Mesenchymal stem cell (in vitro differentiated cells and primary cell): ENCODE measurements at regions not wholly inside any gene's neighbourhood (a gene's known extent, or its start where the extent isn't known, plus 50 kb on each side); places are given as distances from the start of the nearest gene placed in this dataset.

Source experiments
- DNase-seq: peaks from one replicate; pipeline ENCODE4 v3.0.0-alpha.2; 2013
- H2AFZ ChIP-seq: one replicate; pipeline ENCODE4 v1.6.1; 2013; ENCODE audit warnings: low read depth, mild to moderate bottlenecking, control low read depth, inconsistent platforms, low read length, moderate library complexity
- H2AK5ac ChIP-seq: 2 replicates; pipeline ENCODE4 v1.6.1; 2013; ENCODE audit warnings: low read length, moderate library complexity, mild to moderate bottlenecking, inconsistent platforms; ENCODE audit not compliant: severe bottlenecking
- H2BK120ac ChIP-seq: one replicate; pipeline ENCODE4 v1.6.1; 2013; ENCODE audit warnings: low read depth, mild to moderate bottlenecking, inconsistent platforms, low read length, moderate library complexity
- H2BK12ac ChIP-seq, 2 experiments: one replicate each; pipeline ENCODE4 v1.6.1; 2013; ENCODE audit warnings: inconsistent platforms in 2 of 2, low read length in 2 of 2, mild to moderate bottlenecking in 2 of 2, moderate library complexity in 2 of 2, control low read depth in 1 of 2
- H2BK15ac ChIP-seq: one replicate; pipeline ENCODE4 v1.6.1; 2013; ENCODE audit warnings: mild to moderate bottlenecking, low read depth, inconsistent platforms; ENCODE audit not compliant: poor library complexity, severe bottlenecking
- H2BK5ac ChIP-seq: 2 replicates; pipeline ENCODE4 v1.6.1; 2013; ENCODE audit warnings: low read depth, mild to moderate bottlenecking, low read length, control low read depth, inconsistent platforms; ENCODE audit not compliant: poor library complexity, severe bottlenecking
- H3K14ac ChIP-seq, 2 experiments: one replicate each; pipeline ENCODE4 v1.6.1; 2013; ENCODE audit warnings: inconsistent platforms in 2 of 2, low read length in 2 of 2, control low read depth in 1 of 2, mild to moderate bottlenecking in 1 of 2, moderate library complexity in 1 of 2
- H3K18ac ChIP-seq, 2 experiments: one replicate each; pipeline ENCODE4 v1.6.1; 2013; ENCODE audit warnings: inconsistent platforms in 2 of 2, low read length in 2 of 2, control low read depth in 1 of 2, low read depth in 1 of 2, mild to moderate bottlenecking in 1 of 2
- H3K23ac ChIP-seq, 2 experiments: one replicate each; pipeline ENCODE4 v1.6.1; 2013; ENCODE audit warnings: inconsistent platforms in 2 of 2, low read length in 2 of 2, mild to moderate bottlenecking in 2 of 2, moderate library complexity in 2 of 2, control low read depth in 1 of 2
- H3K27ac ChIP-seq: 2 replicates; pipeline ENCODE4 v1.5.1; 2013; ENCODE audit warnings: mild to moderate bottlenecking, moderate library complexity, low read length, control low read depth, inconsistent platforms; ENCODE audit not compliant: poor library complexity, severe bottlenecking
- H3K27me3 ChIP-seq, 2 experiments: 2 replicates each; pipeline versions ENCODE4 v1.6.1 to v1.7.0; 2013; ENCODE audit warnings: low read length in 2 of 2, mild to moderate bottlenecking in 2 of 2, moderate library complexity in 2 of 2, control low read depth in 1 of 2, inconsistent platforms in 1 of 2; ENCODE audit not compliant: control insufficient read depth in 1 of 2, insufficient read depth in 1 of 2
- H3K36me3 ChIP-seq, 2 experiments: 2 replicates each; pipeline versions ENCODE4 v1.6.1 to v1.7.0; 2013; ENCODE audit warnings: low read length in 2 of 2, control low read depth in 1 of 2, inconsistent platforms in 1 of 2, low read depth in 1 of 2, mild to moderate bottlenecking in 1 of 2; ENCODE audit not compliant: insufficient read depth in 2 of 2, control insufficient read depth in 1 of 2
- H3K4ac ChIP-seq, 2 experiments: one replicate each; pipeline ENCODE4 v1.6.1; 2013; ENCODE audit warnings: inconsistent platforms in 2 of 2, low read length in 2 of 2, mild to moderate bottlenecking in 2 of 2, moderate library complexity in 2 of 2, control low read depth in 1 of 2, low read depth in 1 of 2
- H3K4me1 ChIP-seq: 2 replicates; pipeline ENCODE4 v1.6.1; 2013; ENCODE audit warnings: low read depth, low read length, control low read depth; ENCODE audit not compliant: control insufficient read depth, insufficient read depth
- H3K4me2 ChIP-seq: 2 replicates; pipeline ENCODE4 v1.6.1; 2013; ENCODE audit warnings: low read length, mild to moderate bottlenecking, inconsistent platforms; ENCODE audit not compliant: poor library complexity, severe bottlenecking
- H3K4me3 ChIP-seq, 2 experiments: 2 replicates each; pipeline versions ENCODE4 v1.5.1 to v1.7.0; 2013; ENCODE audit warnings: low read length in 2 of 2, mild to moderate bottlenecking in 2 of 2, control low read depth in 1 of 2, low read depth in 1 of 2; ENCODE audit not compliant: insufficient read depth in 1 of 2
- H3K79me1 ChIP-seq: replicated peaks from 2 replicates; pipeline ENCODE4 v1.6.1; 2013; ENCODE audit warnings: mild to moderate bottlenecking, control low read depth, low read length, inconsistent platforms; ENCODE audit not compliant: poor library complexity, severe bottlenecking
- H3K9ac ChIP-seq: 2 replicates; pipeline ENCODE4 v1.7.0; 2013; ENCODE audit warnings: mild to moderate bottlenecking, low read length, moderate library complexity
- H3K9me3 ChIP-seq: 2 replicates; pipeline ENCODE4 v1.7.0; 2013; ENCODE audit warnings: mild to moderate bottlenecking, low read length; ENCODE audit not compliant: control insufficient read depth
- H4K8ac ChIP-seq: one replicate; pipeline ENCODE4 v1.6.1; 2013; ENCODE audit warnings: inconsistent platforms, mild to moderate bottlenecking, low read length, moderate library complexity
- H4K91ac ChIP-seq: one replicate; pipeline ENCODE4 v1.6.1; 2013; ENCODE audit warnings: mild to moderate bottlenecking, low read length, inconsistent platforms
- WGBS: methylation state at CpG from one replicate; pipeline ENCODE4 v1.1.7; 2013; ENCODE audit warnings: mixed read lengths; 5-methylcytosine and 5-hydroxymethylcytosine counted together

DNA sequence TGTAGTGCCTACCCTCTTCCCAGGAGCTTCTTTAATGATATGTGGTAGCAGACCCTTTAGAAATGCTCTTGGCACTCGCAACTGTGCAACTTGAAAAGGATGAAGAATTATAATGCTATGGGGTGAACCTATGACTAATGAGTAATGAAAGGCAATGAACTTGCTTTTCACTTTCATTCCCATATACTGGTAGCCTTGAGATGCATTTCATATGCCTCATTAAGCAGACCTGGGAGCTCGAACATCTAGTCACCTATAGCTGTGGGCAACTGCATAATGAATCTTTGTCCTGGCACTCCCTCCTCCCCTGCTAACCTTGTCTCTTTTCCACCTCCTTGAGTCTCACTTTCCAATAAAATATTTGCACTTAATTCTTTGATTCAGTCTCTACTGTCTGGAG is 605.9 kb upstream of the DAB2 start:
- Histone ChIP-seq H2BK15ac (no peak overlapping the region), H2AFZ (no peak overlapping the region)
- 67% methylated on average over 2 of the region's 2 CpGs for WGBS

DNA sequence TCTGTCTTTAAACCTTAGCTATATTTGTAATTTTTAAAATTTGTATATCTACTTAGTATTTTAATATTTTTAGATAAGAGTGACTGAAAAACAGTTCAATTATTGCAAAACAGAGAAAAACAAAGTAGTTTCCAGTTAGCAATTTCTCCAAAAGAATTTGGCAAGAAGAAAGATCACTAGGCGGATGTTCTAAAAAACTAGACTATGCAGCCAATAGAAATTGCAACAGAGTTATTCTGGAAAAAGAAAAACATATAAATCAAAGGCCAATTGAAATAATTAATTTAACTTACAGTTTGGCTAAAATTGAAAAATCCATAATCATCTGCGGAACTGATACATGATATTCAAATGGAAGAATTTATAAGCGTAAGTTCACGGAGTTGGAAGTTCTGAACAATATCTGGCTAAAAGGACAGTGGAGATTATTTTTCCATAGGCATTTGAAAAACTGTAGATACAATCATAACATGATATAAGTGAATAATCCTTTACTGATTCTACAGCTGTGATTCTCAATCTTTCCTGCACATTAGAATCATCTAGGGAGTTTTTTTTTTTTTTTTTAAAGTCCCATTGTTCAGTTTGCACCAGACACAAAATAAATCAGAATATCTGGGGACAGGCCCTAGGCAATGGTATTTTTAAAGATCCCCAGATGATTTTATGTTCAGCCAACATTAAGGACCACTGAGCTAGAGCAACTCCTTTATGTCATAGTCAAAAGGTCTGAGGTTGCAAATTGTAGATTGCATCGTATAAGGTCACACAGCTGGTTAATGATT is 605.1 kb upstream of the DAB2 start:
- Histone ChIP-seq H4K8ac (no peak overlapping the region), H3K9ac (no peak overlapping the region), H3K23ac (no peak overlapping the region), H2BK120ac (no peak overlapping the region), H3K4me2 (no peak overlapping the region), H3K9me3 (no peaks in the 10 kb centered on the region), H2BK12ac (no peak overlapping the region), H3K14ac (no peak overlapping the region), H2BK5ac (no peak overlapping the region), H2AK5ac (no peak overlapping the region), H2BK15ac (no peak overlapping the region), H3K4me3 (no peak overlapping the region), H2AFZ (no peak overlapping the region), H4K91ac (no peak overlapping the region), H3K4ac (no peak overlapping the region), H3K79me1 (no peaks in the 10 kb centered on the region), H3K18ac (no peak overlapping the region), H3K27ac (no peak overlapping the region), H3K36me3 (no peaks in the 10 kb centered on the region), H3K27me3 (no peaks in the 10 kb centered on the region), H3K4me1 (no peaks in the 10 kb centered on the region)
- WGBS: 100% methylated on average over 2 of the region's 5 CpGs
- DNase-seq: no peak

More for the DNA sequence above, 605.9 kb upstream of the DAB2 start:
- DNase-seq: no peak
- no peaks in the 10 kb centered on the region for H3K27me3 ChIP-seq
- H3K4me1 ChIP-seq: no peaks in the 10 kb centered on the region
- H2BK5ac ChIP-seq: no peak overlapping the region
- no peak overlapping the region for H3K4me3 ChIP-seq
- no peak overlapping the region for H3K23ac ChIP-seq
- H2BK120ac ChIP-seq: no peak overlapping the region
- H3K14ac ChIP-seq: no peak overlapping the region
- no peak overlapping the region for H4K91ac ChIP-seq
- H3K36me3 ChIP-seq: no peaks in the 10 kb centered on the region
- no peaks in the 10 kb centered on the region for H3K9me3 ChIP-seq
- H2AK5ac ChIP-seq: no peak overlapping the region
- no peak overlapping the region for H3K18ac ChIP-seq
- H3K27ac ChIP-seq: no peak overlapping the region
- no peak overlapping the region for H4K8ac ChIP-seq
- H3K4me2 ChIP-seq: no peak overlapping the region
- no peaks in the 10 kb centered on the region for H3K79me1 ChIP-seq
- H3K9ac ChIP-seq: no peak overlapping the region
- no peak overlapping the region for H3K4ac ChIP-seq
- H2BK12ac ChIP-seq: no peak overlapping the region

DNA sequence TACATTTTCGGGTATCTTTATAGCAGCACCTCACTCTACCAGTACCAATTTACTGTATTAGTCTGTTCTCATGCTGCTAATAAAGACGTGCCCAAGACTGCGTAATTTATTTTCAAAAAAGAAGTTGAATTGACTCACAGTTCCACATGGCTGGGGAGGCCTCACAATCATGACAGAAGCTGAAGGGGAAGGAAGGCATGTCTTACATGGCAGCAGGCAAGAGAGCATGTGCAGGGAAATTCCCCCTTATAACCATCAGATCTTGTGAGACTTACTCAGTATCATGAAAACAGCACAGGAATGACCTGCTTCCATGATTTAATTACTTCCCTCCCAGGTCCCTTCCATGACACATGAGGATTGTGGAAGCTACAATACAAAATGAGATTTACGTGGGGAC is 602.6 kb upstream of the DAB2 start:
- no peak for DNase-seq

DNA sequence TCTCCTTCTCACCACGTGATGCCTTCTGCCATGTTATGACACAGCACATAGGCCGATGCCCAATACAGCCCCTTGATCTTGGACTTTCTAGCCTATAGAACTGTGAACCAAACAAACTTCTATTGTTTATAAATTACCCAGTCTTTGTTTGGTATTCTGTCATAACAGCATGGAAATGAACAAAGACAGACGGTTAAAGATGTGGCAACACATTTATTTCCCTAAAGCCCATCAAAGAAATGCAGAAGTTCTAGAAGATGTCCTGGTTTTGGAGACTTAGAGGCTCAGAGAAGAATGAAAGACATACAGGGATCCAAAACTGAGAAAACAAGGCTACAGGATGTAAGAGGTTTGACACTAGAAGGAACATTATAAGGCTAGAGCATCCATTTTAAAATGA is 600.8 kb upstream of the DAB2 start:
- Histone ChIP-seq H2BK5ac (no peak overlapping the region), H4K91ac (no peak overlapping the region), H3K4me1 (no peaks in the 10 kb centered on the region), H3K27me3 (no peaks in the 10 kb centered on the region), H4K8ac (no peak overlapping the region), H3K9me3 (no peaks in the 10 kb centered on the region), H2AFZ (no peak overlapping the region), H3K18ac (no peak overlapping the region), H2AK5ac (no peak overlapping the region), H3K4ac (no peak overlapping the region), H3K9ac (no peak overlapping the region), H3K4me3 (no peak overlapping the region), H2BK15ac (no peak overlapping the region), H2BK12ac (no peak overlapping the region), H3K36me3 (no peaks in the 10 kb centered on the region), H3K79me1 (no peaks in the 10 kb centered on the region), H3K14ac (no peak overlapping the region), H3K27ac (no peak overlapping the region), H3K4me2 (no peak overlapping the region), H3K23ac (no peak overlapping the region), H2BK120ac (no peak overlapping the region)
- DNase-seq: no peak
- 61% methylated on average over 2 of the region's 3 CpGs for WGBS

More for the DNA sequence above, 602.6 kb upstream of the DAB2 start:
- Histone ChIP-seq H3K27me3 (no peaks in the 10 kb centered on the region), H3K18ac (no peak overlapping the region), H3K4me2 (no peak overlapping the region), H3K79me1 (no peaks in the 10 kb centered on the region), H3K4ac (no peak overlapping the region), H3K4me3 (no peak overlapping the region), H3K14ac (no peak overlapping the region), H3K9ac (no peak overlapping the region), H3K4me1 (no peaks in the 10 kb centered on the region), H4K8ac (no peak overlapping the region), H2AK5ac (no peak overlapping the region), H2BK15ac (no peak overlapping the region), H2AFZ (no peak overlapping the region), H3K36me3 (no peaks in the 10 kb centered on the region), H2BK12ac (no peak overlapping the region), H3K9me3 (no peaks in the 10 kb centered on the region), H2BK120ac (no peak overlapping the region), H3K23ac (no peak overlapping the region), H4K91ac (no peak overlapping the region), H2BK5ac (no peak overlapping the region), H3K27ac (no peak overlapping the region)
- 53% methylated on average over 3 of the region's 4 CpGs for WGBS
